DND-41 (cell line): ENCODE measurements at regions not wholly inside any gene's neighbourhood (a gene's known extent, or its start where the extent isn't known, plus 50 kb on each side); places are given as distances from the start of the nearest gene placed in this dataset.
"Not testable (repeated sequence)": the region's sequence is repeated elsewhere in the genome, so short reads cannot be mapped to it uniquely, and the experiment has no call there.

ENCODE experiments used
- ATAC-seq: fragments of 200-7000 bp; cut with Tn5 transposase; 3 replicates; pipeline ENCODE4 v1.9.1; 2021; ENCODE audit warnings: low read depth; ENCODE audit not compliant: insufficient read depth
- DNase-seq: peaks from one replicate; pipeline ENCODE4 v3.0.0-alpha.2; 2020
- H2AFZ ChIP-seq: 2 replicates; pipeline ENCODE4 v1.6.0; 2012; ENCODE audit warnings: low read depth, low read length
- H3K27ac ChIP-seq: 2 replicates; pipeline ENCODE4 v1.5.1; 2012; ENCODE audit warnings: low read length, inconsistent platforms
- H3K27me3 ChIP-seq: fragments of 200-600 bp; sonication (generic); 2 replicates; pipeline ENCODE4 v1.6.0; 2012; ENCODE audit warnings: low read length, mild to moderate bottlenecking, inconsistent platforms; ENCODE audit not compliant: insufficient read depth, poor library complexity
- H3K36me3 ChIP-seq: 2 replicates; pipeline ENCODE4 v1.5.1; 2012; ENCODE audit warnings: low read length, inconsistent platforms; ENCODE audit not compliant: insufficient read depth
- H3K4me1 ChIP-seq: 2 replicates; pipeline ENCODE4 v1.5.1; 2012; ENCODE audit warnings: mild to moderate bottlenecking, low read length; ENCODE audit not compliant: insufficient read depth
- H3K4me2 ChIP-seq: 2 replicates; pipeline ENCODE4 v1.6.0; 2012; ENCODE audit warnings: mild to moderate bottlenecking, moderate library complexity, low read length, inconsistent platforms; ENCODE audit not compliant: insufficient read depth
- H3K4me3 ChIP-seq, 2 experiments: fragments of 200-600 bp in 1 of 2; shearing (Covaris generic) in 1 of 2; 2 replicates each; pipeline ENCODE4 v1.5.1; 2012 to 2016; ENCODE audit warnings: inconsistent platforms in 2 of 2, low read length in 2 of 2, mild to moderate bottlenecking in 2 of 2, low read depth in 1 of 2, moderate library complexity in 1 of 2
- H3K79me2 ChIP-seq: 2 replicates; pipeline ENCODE4 v1.6.0; 2012; ENCODE audit warnings: low read length, inconsistent platforms; ENCODE audit not compliant: insufficient read depth
- H3K9ac ChIP-seq: 2 replicates; pipeline ENCODE4 v1.6.0; 2012; ENCODE audit warnings: low read depth, mild to moderate bottlenecking, inconsistent platforms, low read length, moderate library complexity
- H3K9me3 ChIP-seq: 2 replicates; pipeline ENCODE4 v1.5.1; 2012; ENCODE audit warnings: low read length, moderate library complexity, mild to moderate bottlenecking, inconsistent platforms; ENCODE audit not compliant: insufficient read depth, severe bottlenecking
- H4K20me1 ChIP-seq: 2 replicates; pipeline ENCODE4 v1.6.0; 2012; ENCODE audit warnings: low read length; ENCODE audit not compliant: insufficient read depth
- EZH2 ChIP-seq: IDR thresholded peaks from 3 replicates; pipeline ENCODE4 v1.6.1; 2012; ENCODE audit warnings: borderline replicate concordance, low read depth, mild to moderate bottlenecking, moderate library complexity, low read length, inconsistent platforms; ENCODE audit not compliant: severe bottlenecking
- TF ChIP-seq, protein P1 (sequence below): IDR thresholded peaks from 2 replicates; pipeline ENCODE4 v1.5.1; 2012; ENCODE audit warnings: borderline replicate concordance, low read length, moderate library complexity, mild to moderate bottlenecking; ENCODE audit not compliant: poor library complexity, severe bottlenecking; ENCODE audit errors: extremely low read depth

GRCh38 chr12:28035500-28035899 is 63.0 kb upstream of the PTHLH start:
- no peak overlapping the region for H3K4me3 ChIP-seq
- peaks cover 21% of the 10 kb centered on the region for H3K4me1 ChIP-seq
- no peak overlapping the region for H3K4me2 ChIP-seq
- H2AFZ ChIP-seq: no peak overlapping the region
- no peaks in the 10 kb centered on the region for H4K20me1 ChIP-seq
- TF ChIP-seq, protein P1, sequence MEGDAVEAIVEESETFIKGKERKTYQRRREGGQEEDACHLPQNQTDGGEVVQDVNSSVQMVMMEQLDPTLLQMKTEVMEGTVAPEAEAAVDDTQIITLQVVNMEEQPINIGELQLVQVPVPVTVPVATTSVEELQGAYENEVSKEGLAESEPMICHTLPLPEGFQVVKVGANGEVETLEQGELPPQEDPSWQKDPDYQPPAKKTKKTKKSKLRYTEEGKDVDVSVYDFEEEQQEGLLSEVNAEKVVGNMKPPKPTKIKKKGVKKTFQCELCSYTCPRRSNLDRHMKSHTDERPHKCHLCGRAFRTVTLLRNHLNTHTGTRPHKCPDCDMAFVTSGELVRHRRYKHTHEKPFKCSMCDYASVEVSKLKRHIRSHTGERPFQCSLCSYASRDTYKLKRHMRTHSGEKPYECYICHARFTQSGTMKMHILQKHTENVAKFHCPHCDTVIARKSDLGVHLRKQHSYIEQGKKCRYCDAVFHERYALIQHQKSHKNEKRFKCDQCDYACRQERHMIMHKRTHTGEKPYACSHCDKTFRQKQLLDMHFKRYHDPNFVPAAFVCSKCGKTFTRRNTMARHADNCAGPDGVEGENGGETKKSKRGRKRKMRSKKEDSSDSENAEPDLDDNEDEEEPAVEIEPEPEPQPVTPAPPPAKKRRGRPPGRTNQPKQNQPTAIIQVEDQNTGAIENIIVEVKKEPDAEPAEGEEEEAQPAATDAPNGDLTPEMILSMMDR: no peak
- TF ChIP-seq EZH2: no peak
- no peak overlapping the region for H3K27ac ChIP-seq
- no peaks in the 10 kb centered on the region for H3K9me3 ChIP-seq
- H3K36me3 ChIP-seq: no peaks in the 10 kb centered on the region
- H3K79me2 ChIP-seq: no peaks in the 10 kb centered on the region
- H3K27me3 ChIP-seq: no peaks in the 10 kb centered on the region
- no peak overlapping the region for H3K9ac ChIP-seq
- DNase-seq (no peak), ATAC-seq (no peak)

DNA sequence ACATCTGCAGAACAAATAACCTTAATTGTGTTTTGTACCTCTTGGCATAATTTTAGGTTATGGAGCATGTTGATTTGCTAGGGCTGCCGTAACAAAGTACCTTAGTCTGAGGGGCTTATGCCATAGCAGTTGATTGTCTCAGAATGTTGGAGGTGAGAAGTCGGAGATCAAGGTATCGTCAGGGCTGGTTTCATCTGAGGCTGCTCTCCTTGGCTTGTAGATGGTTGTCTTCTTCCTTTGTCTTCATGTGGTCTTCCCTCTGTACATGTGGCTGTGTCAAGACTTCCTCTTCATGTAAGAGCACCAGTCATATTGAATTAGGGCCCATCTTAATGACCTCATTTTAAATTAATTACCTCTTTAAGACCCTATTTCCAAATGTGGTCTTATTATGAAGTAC is 64.4 kb upstream of the PTHLH start:
- DNase-seq: peak; percentile 37
- Histone ChIP-seq H2AFZ (no peak overlapping the region), H3K79me2 (no peaks in the 10 kb centered on the region), H3K36me3 (no peaks in the 10 kb centered on the region), H3K27me3 (no peaks in the 10 kb centered on the region), H3K4me1 (peaks cover 21% of the 10 kb centered on the region), H3K4me2 (no peak overlapping the region), H3K27ac (no peak overlapping the region), H4K20me1 (no peaks in the 10 kb centered on the region), H3K4me3 (no peak overlapping the region), H3K9ac (no peak overlapping the region), H3K9me3 (no peaks in the 10 kb centered on the region)
- TF ChIP-seq EZH2: no peak
- TF ChIP-seq, protein P1: no peak
- ATAC-seq: peak; percentile 84

DNA sequence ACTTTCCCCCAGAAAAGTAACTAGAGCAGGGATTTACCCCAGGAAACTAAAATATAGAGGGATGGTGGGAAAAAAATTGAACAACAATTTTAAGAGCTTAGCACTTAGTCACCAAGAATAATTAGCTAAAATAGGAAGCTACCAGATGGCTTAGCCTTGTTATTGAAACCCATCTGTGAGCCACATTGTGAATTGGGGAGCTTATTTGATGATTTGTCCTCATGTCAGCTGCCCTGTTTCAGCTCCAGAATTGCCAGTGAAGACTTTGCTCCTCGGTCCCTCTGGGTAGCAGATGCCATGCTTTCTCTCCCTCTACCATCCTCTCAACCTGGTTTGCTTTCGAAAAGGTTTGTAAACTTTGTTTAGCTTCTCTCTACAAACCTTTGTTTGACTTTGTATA is 67.7 kb upstream of the PTHLH start:
- TF ChIP-seq, protein P1: no peak
- no peak for TF ChIP-seq EZH2
- H2AFZ ChIP-seq: no peak overlapping the region
- H3K27ac ChIP-seq: no peak overlapping the region
- H3K27me3 ChIP-seq: no peaks in the 10 kb centered on the region
- H3K4me3 ChIP-seq: no peak overlapping the region
- no peaks in the 10 kb centered on the region for H3K36me3 ChIP-seq
- DNase-seq (no peak), ATAC-seq (no peak)
- H3K9ac ChIP-seq: no peak overlapping the region
- H3K4me1 ChIP-seq: peaks cover 4% of the 10 kb centered on the region; the same call in 1 of the 2 replicates
- H3K79me2 ChIP-seq: no peaks in the 10 kb centered on the region
- H4K20me1 ChIP-seq: no peaks in the 10 kb centered on the region
- H3K9me3 ChIP-seq: no peaks in the 10 kb centered on the region
- no peak overlapping the region for H3K4me2 ChIP-seq

- H3K27me3 ChIP-seq, H3K27ac ChIP-seq, H3K4me1 ChIP-seq, DNase-seq, H3K4me3 ChIP-seq, H3K36me3 ChIP-seq, ATAC-seq, H2AFZ ChIP-seq, H3K4me2 ChIP-seq, H3K79me2 ChIP-seq, H4K20me1 ChIP-seq, H3K9me3 ChIP-seq, H3K9ac ChIP-seq: not testable (repeated sequence)
Measured at GRCh38 chr12:28046600-28046999, 74.1 kb upstream of the PTHLH start.
